HG02840 (cell line): ENCODE measurements at regions not wholly inside any gene's neighbourhood (a gene's known extent, or its start where the extent isn't known, plus 50 kb on each side); places are given as distances from the start of the nearest gene placed in this dataset.

ENCODE experiments used
- ATAC-seq: cut with Tn5 transposase; IDR thresholded peaks from one replicate; pipeline ENCODE4 v1.9.1; 2021; ENCODE audit warnings: mild to moderate bottlenecking, moderate library complexity, moderate number of reproducible peaks; ENCODE audit not compliant: unreplicated experiment, low FRiP score

DNA sequence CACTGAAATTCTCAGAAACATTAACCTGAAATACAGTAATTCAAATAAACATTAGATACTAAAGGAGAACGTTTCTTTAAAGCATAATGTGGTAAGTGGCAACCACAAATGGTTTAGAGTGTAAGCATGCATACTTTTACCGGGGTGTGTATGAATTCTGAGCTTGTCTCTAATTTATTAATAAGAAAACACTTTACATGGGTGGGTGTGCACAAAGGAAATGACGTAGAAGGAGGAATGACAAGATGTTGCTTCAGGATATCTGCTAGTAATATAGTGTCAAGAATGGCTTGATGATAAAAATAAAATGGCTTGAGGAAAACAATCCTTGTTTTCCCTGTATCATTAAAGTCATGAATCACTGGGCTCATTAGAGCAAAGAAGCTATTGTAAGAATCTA, 92.5 kb downstream of the ARL4A start:
- no peak for ATAC-seq

DNA sequence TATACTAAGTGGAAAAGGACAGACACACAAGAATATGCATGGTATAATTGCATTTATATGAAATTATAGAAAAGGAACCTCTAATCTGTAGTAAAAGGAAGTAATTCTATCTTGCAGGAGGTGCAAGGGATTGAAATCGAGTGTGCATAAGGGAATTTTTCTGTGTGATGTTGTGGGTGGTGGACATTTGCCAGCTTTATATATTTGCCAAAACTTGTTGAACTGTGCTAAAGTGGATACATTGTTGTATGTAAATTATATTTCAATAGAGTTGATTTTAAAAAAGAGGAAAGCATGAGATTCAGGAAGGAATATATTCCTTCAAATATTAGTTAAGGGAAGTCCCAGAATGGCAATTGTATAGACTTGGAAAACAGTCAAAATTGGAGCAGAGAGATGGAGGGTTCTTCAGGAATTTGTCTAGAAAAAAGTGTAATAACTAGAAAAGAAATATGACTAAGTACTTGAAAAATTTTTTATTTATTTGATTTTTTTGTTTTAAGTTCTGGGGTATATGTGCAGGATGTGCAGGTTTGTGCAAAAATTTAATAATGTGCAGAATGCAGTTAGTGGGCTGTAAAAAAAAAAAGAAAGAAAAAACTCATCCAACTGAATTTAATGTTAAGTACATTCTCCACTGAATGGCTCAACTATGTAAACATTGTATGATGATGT, 96.1 kb downstream of the ARL4A start:
- ATAC-seq = no peak

DNA sequence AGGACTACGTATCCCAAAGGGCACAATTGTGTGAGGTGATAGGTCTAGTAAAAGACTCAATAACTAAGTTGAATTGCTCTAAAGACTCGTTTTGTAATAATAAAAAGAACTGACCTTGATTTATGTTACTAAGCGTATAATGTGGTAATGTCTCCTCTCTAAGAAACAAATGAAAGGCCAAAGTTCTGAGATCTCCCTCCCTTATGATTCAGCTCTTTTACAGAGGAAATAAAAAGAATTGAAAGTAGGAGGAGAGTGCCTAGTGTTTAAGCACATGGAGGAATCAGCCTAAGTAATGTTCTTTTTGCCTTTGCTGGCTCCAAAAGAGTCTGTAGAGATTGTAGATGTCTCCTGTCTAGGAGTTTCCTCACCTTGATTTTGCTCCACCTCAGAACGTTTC, 98.0 kb downstream of the ARL4A start:
- ATAC-seq = no peak

GRCh38 chr7:12786494-12786893, 99.1 kb downstream of the ARL4A start:
- no peak for ATAC-seq

GRCh38 chr7:12788171-12788570, 100.7 kb downstream of the ARL4A start:
- no peak for ATAC-seq

- ATAC-seq = no peak
Observed at GRCh38 chr7:12788591-12788990, 101.2 kb downstream of the ARL4A start.

- ATAC-seq = no peak
Observed at GRCh38 chr7:12794722-12795302, 107.4 kb downstream of the ARL4A start.

- no peak for ATAC-seq
Observed at GRCh38 chr7:12796397-12797127, 109.1 kb downstream of the ARL4A start.

- no peak for ATAC-seq
Observed at GRCh38 chr7:12800486-12800885, 113.1 kb downstream of the ARL4A start.

- no peak for ATAC-seq
Observed at GRCh38 chr7:12801107-12801506, 113.7 kb downstream of the ARL4A start.

DNA sequence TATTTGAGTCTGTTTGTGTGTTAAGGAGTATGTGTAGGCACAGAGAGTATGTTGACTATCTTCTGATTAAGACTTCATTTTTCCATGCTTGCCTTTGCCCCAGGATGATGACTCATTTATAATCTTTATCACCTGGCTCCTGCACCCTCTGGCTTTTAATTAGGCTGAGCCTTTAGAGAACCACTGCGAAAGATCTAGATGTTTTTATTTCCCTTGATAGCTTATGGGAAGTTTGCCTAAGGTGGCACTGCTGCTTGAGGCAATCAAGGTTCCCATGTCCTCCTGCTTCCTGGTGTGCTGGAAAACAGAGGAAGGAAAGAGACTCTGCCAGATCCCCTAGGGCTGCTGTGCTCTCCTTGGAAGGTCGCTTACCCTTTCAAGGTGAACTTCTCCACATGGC, 114.6 kb downstream of the ARL4A start:
- ATAC-seq = no peak

GRCh38 chr7:12803542-12803941, 116.1 kb downstream of the ARL4A start:
- no peak for ATAC-seq

- ATAC-seq = no peak
Observed at GRCh38 chr7:12805518-12805928, 118.1 kb downstream of the ARL4A start.

DNA sequence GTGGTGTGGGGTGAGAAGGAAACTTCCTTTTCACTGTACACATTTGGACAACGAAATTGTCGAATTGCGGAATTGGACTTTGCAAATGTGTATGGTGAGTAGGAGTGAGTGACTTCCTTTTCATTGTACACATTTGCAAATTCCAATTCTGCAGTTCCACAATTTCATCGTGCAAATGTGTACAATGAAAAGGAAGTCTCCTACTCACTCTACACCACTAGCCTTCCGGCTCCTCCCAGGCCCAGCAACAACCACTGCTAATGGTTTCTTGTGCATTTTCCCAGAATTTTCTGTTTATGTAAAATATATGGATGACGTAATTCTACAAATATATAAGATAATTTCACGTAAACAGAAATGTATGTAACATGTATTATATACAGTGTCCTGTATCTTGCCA, 118.5 kb downstream of the ARL4A start:
- no peak for ATAC-seq

DNA sequence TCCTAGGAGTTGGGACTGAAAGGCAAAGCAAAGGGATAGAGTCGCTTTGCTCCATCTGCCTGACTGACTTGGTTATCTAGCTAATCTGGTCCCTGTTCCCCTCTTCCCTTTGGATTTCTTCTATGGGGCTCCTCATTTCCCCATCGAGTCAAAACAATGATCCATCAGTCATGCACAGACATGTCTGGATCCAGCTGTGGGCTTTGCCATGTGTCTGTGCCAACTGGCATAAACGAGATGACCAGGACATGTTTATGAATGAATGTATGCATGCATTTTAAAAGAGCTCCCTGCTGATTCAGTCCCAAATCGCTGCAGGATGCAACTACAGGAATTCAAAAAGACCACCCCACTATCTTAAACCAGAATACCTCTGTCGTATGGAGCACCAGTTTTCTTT, 122.0 kb downstream of the ARL4A start:
- no peak for ATAC-seq

GRCh38 chr7:12812111-12812510, 124.7 kb downstream of the ARL4A start:
- ATAC-seq = no peak

GRCh38 chr7:12814107-12814506, 126.7 kb downstream of the ARL4A start:
- ATAC-seq = no peak

GRCh38 chr7:12814828-12815227, 127.4 kb downstream of the ARL4A start:
- no peak for ATAC-seq

GRCh38 chr7:12815426-12815825, 128.0 kb downstream of the ARL4A start:
- no peak for ATAC-seq

DNA sequence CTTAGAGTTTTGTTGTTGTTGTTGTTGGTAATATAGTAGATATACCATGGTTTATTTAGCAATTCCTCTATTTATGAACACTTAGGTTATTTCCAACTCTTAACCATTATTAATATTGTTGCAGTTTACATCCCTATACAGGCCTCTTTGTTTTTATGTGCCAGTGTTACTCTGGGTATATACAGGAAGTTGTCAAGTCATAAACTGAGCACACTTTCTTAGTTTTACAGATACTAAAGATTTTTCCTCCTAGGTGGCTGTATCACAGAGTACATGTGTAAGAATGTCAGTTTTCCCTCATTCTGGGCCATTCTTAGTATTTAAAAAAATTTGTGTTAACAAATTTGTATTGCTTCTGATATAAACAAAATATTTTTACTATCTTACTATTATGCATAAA, 128.4 kb downstream of the ARL4A start:
- no peak for ATAC-seq

GRCh38 chr7:12820777-12821176, 133.3 kb downstream of the ARL4A start:
- no peak for ATAC-seq

DNA sequence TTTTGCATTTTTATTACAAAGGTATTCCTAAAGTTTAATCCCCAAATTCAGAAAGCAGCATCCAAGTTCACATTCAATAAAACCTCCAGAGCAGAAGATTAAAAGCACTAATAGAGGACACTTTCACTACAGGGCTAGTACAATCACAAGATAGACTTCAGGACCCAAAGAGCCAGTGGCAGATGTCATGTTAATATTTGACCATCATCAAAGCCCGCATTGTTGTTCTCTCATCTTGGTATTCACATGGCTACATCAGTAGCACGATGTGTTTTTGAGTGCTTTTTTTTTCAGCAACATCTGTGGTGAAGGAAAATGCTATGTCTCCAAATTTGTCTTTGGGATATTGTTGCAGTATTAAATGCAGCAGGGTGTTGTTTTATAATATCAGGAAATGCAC, 134.3 kb downstream of the ARL4A start:
- ATAC-seq = no peak
